ENCODE measurements at regions not wholly inside any gene's neighbourhood (a gene's known extent, or its start where the extent isn't known, plus 50 kb on each side); places are given as distances from the start of the nearest gene placed in this dataset.

GRCh38 chrX:98289726-98290125, 1406.0 kb downstream of the RPA4 start:
- TF ChIP-seq EZH2 (IDR thresholded peaks at IDR 0.05) (no peak), POLR2AphosphoS5 (IDR thresholded peaks at IDR 0.05; ENCODE audit: borderline replicate concordance, low read depth, low read length) (no peak), FOXP2 (optimal IDR thresholded peaks at IDR 0.05; ENCODE audit: control extremely low read depth, extremely low read length, insufficient read depth) (no peak)
